ENCODE measurements at regions not wholly inside any gene's neighbourhood (a gene's known extent, or its start where the extent isn't known, plus 50 kb on each side); places are given as distances from the start of the nearest gene placed in this dataset.

DNA sequence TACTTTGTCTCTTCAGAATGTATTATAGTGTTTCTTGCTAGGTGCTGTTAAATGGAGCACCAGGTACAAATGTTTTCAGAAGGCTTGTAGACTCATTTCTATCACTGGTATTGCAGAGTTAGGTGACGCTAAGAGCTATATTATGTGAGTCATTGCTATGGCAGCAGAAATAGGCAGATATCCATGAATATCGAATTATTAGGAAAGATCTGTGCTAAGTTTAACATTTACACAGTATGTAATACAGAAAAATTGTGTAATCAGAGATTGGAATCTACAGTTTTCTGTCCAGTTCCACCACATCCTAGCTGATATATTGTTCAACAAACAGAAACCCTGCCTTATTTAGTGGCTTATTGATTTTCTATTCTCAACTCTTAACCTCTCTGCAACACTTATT lies 1025.5 kb downstream of the STIM2 start:
- peak; percentile 4 for DNase-seq (ENCODE audit: low read depth)
- no peak overlapping the region for H3K4me3 ChIP-seq (ENCODE audit: low read length)
- TF ChIP-seq, protein P1, sequence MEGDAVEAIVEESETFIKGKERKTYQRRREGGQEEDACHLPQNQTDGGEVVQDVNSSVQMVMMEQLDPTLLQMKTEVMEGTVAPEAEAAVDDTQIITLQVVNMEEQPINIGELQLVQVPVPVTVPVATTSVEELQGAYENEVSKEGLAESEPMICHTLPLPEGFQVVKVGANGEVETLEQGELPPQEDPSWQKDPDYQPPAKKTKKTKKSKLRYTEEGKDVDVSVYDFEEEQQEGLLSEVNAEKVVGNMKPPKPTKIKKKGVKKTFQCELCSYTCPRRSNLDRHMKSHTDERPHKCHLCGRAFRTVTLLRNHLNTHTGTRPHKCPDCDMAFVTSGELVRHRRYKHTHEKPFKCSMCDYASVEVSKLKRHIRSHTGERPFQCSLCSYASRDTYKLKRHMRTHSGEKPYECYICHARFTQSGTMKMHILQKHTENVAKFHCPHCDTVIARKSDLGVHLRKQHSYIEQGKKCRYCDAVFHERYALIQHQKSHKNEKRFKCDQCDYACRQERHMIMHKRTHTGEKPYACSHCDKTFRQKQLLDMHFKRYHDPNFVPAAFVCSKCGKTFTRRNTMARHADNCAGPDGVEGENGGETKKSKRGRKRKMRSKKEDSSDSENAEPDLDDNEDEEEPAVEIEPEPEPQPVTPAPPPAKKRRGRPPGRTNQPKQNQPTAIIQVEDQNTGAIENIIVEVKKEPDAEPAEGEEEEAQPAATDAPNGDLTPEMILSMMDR (IDR thresholded peaks at IDR 0.05; ENCODE audit: insufficient read depth, low read depth, low read length, missing control alignments): no peak

DNA sequence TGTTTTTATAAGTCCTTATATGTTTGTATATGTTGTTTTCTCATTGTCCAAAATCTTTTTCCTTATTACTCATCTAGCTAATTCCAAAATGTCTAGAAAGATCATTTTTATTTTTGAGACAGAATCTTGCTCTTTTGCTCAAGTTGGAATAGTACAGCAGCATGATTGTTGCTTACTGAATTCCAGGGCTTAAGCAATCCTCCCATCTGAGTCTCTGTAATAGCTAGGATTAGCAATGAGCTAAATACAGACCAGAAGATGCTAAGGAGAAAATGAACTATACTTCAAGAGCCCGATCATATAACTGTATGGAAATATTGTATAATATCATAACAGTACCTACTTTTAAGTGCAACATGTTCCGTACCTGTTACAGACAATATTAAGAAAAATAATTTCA lies 1027.0 kb downstream of the STIM2 start:
- H3K4me3 ChIP-seq (ENCODE audit: low read length): no peak overlapping the region
- no peak for DNase-seq (ENCODE audit: low read depth)
- TF ChIP-seq, protein P1 (IDR thresholded peaks at IDR 0.05; ENCODE audit: insufficient read depth, low read depth, low read length, missing control alignments): no peak

DNA sequence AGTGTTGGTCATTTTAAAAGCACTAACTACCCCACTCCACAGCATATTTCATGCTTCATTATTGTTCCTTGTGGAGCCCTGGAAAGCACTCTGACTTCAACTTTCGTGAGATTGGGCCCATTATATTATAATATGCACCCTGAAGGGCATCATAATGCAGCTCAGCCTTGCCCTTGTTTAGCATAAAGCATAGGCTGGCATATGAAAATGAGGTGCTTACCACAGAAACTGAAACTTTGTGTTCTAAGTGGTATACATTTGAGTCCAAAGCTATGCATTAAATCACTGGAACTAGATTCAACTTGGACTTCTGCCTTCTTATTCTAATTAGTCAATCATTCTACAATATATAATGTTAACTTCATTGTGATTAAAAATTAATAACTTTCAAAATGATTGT lies 1027.9 kb downstream of the STIM2 start:
- DNase-seq (ENCODE audit: low read depth): no peak
- TF ChIP-seq, protein P1 (IDR thresholded peaks at IDR 0.05; ENCODE audit: insufficient read depth, low read depth, low read length, missing control alignments): no peak
- no peak overlapping the region for H3K4me3 ChIP-seq (ENCODE audit: low read length)

DNA sequence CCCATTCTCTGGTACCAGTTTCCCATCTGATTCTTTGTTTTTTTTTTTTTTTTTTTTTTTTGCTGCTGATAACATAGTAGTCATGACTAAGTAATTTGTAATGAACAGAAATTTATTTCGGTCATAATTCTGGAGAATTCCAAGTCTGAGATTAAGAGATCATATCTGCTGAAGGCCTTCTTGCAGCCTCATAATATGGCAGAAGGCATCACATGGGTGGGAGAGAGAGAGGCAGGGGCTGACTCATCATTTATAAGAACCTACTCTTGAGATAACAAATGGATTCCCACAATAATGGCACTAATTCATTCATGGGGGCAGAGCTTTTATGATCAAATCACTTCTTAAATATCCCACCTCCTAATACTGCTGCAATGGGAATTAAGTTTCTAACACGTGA lies 1034.3 kb downstream of the STIM2 start:
- no peak for DNase-seq (ENCODE audit: low read depth)

DNA sequence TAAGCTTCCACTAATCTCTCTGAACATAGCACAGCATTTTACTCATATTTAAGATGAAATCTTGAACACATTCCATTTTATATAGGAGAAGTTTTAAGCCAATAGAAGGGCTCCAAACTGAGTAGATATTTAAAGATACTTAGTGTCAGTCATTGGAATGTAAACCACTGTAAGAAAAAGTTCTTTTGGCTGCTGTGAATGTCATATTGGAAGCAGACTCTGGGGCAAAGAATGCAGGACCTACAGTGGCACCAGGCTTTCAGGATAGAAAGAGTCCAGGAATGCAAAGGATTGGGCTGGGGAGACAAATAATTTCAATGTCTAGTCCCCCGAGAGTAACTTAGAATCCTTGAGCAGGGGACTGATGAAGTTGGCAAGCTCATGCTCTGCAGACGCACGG lies 1047.7 kb downstream of the STIM2 start:
- DNase-seq (ENCODE audit: low read depth): no peak
- TF ChIP-seq, protein P1 (IDR thresholded peaks at IDR 0.05; ENCODE audit: insufficient read depth, low read depth, low read length, missing control alignments): no peak
- H3K4me3 ChIP-seq (ENCODE audit: low read length): no peak overlapping the region

More for the DNA sequence above, 1034.3 kb downstream of the STIM2 start:
- TF ChIP-seq, protein P1 (IDR thresholded peaks at IDR 0.05; ENCODE audit: insufficient read depth, low read depth, low read length, missing control alignments): no peak
- H3K4me3 ChIP-seq (ENCODE audit: low read length): no peak overlapping the region

DNA sequence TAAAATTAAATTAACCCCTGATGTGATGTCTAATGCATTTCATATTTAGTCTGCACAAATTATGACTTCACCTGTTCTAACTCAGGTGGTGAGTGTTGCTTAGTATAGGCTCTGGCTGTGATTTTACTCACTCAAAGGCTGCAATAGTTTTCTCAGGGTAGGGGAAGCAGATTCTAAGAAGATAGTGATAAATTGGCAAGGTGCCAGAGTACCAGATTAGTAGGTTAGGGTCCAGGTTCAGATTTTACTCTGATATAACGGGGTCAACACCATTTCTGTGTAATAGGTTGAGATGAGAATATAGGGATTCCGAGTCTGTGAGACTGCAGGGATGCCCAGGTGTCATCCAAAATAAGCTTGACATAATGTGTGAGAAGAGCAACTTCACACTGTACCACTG lies 1049.6 kb downstream of the STIM2 start:
- TF ChIP-seq, protein P1 (IDR thresholded peaks at IDR 0.05; ENCODE audit: insufficient read depth, low read depth, low read length, missing control alignments): no peak
- no peak overlapping the region for H3K4me3 ChIP-seq (ENCODE audit: low read length)
- no peak for DNase-seq (ENCODE audit: low read depth)

DNA sequence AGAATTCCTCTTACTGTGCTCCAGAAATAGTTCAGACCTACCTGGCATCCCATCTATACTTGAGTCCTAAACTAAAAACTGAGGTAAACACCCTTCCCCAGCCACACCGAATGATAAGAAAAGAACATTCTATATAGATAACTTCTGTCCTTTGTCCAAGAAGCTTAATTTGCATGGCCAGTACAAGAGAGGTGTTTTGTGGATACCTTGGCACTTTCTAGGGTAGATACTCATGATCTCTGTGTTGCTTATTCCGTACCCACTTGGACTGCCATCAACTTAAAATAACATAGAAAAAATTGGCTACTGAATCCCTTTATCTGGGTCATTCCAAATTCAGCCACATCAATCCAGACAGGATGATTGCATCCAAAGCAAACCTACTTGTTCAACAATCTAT lies 1050.4 kb downstream of the STIM2 start:
- TF ChIP-seq, protein P1 (IDR thresholded peaks at IDR 0.05; ENCODE audit: insufficient read depth, low read depth, low read length, missing control alignments): no peak
- no peak for DNase-seq (ENCODE audit: low read depth)
- H3K4me3 ChIP-seq (ENCODE audit: low read length): no peak overlapping the region
